Neural cell (in vitro differentiated cells): ENCODE measurements at regions not wholly inside any gene's neighbourhood (a gene's known extent, or its start where the extent isn't known, plus 50 kb on each side); places are given as distances from the start of the nearest gene placed in this dataset.

Experiments
- EP300 ChIP-seq: fragments of 450-650 bp; conservative IDR thresholded peaks from 2 replicates; pipeline ENCODE4 v1.6.1; 2014; ENCODE audit warnings: antibody characterized with exemption, mild to moderate bottlenecking, moderate library complexity; ENCODE audit not compliant: poor library complexity, severe bottlenecking
- EZH2 ChIP-seq: fragments of 200-600, 300-800 bp; shearing (Covaris generic), sonication (generic); IDR thresholded peaks from 2 replicates; pipeline ENCODE4 v1.6.1; 2014; ENCODE audit warnings: antibody characterized with exemption, low read length, borderline replicate concordance, mild to moderate bottlenecking; ENCODE audit not compliant: insufficient read depth, poor library complexity, severe bottlenecking
- MXI1 ChIP-seq: fragments of 450-650 bp; conservative IDR thresholded peaks from 2 replicates; pipeline ENCODE4 v1.6.1; 2014; ENCODE audit warnings: antibody characterized with exemption, mild to moderate bottlenecking; ENCODE audit not compliant: poor library complexity, severe bottlenecking
- POLR2AphosphoS5 ChIP-seq: IDR thresholded peaks from 2 replicates; pipeline ENCODE4 v1.6.1; 2012
- RAD21 ChIP-seq: fragments of 450-650 bp; conservative IDR thresholded peaks from 2 replicates; pipeline ENCODE4 v1.6.1; 2014; ENCODE audit warnings: antibody characterized with exemption, mild to moderate bottlenecking, moderate library complexity
- SMC3 ChIP-seq: fragments of 450-650 bp; conservative IDR thresholded peaks from 2 replicates; pipeline ENCODE4 v1.6.1; 2014; ENCODE audit warnings: antibody characterized with exemption, mild to moderate bottlenecking, moderate library complexity; ENCODE audit not compliant: poor library complexity
- TAF1 ChIP-seq: IDR thresholded peaks from 2 replicates; pipeline ENCODE4 v1.6.1; 2012; ENCODE audit warnings: low read depth
- TF ChIP-seq, protein P1 (sequence below): fragments of 450-650 bp; IDR thresholded peaks from 2 replicates; pipeline ENCODE4 v1.5.1; 2014; ENCODE audit warnings: antibody characterized with exemption, mild to moderate bottlenecking, moderate library complexity; ENCODE audit not compliant: poor library complexity, severe bottlenecking
- TF ChIP-seq, protein P2 (sequence below): IDR thresholded peaks from 2 replicates; pipeline ENCODE4 v1.6.1; 2012; ENCODE audit warnings: borderline replicate concordance

DNA sequence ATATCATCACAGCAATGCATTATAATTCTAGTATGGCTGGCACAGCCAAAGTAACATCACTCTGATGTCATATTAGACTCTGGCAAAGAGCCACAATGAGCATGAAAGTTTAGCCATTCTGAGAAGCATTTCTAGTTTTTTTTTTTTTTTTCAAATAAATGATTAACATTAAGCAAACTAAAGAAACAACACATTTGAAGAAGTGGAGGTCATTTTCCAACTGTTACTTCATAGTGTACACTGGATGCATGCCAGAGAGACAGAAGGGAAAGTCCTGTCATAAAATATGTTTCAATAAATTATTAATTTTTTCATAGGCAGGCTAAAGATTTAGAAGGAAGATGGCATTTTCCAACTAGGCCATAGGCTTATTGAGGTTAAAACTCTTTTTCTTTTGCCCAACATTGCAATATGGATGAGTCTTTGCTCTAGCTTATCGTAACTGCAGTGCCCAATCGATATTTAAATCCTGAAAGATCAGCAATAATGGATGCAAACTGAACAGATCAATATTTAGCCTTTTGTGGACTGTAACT lies 1630.4 kb upstream of the ACVR2A start:
- TF ChIP-seq, protein P1, sequence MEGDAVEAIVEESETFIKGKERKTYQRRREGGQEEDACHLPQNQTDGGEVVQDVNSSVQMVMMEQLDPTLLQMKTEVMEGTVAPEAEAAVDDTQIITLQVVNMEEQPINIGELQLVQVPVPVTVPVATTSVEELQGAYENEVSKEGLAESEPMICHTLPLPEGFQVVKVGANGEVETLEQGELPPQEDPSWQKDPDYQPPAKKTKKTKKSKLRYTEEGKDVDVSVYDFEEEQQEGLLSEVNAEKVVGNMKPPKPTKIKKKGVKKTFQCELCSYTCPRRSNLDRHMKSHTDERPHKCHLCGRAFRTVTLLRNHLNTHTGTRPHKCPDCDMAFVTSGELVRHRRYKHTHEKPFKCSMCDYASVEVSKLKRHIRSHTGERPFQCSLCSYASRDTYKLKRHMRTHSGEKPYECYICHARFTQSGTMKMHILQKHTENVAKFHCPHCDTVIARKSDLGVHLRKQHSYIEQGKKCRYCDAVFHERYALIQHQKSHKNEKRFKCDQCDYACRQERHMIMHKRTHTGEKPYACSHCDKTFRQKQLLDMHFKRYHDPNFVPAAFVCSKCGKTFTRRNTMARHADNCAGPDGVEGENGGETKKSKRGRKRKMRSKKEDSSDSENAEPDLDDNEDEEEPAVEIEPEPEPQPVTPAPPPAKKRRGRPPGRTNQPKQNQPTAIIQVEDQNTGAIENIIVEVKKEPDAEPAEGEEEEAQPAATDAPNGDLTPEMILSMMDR: no peak
- TF ChIP-seq, protein P2, sequence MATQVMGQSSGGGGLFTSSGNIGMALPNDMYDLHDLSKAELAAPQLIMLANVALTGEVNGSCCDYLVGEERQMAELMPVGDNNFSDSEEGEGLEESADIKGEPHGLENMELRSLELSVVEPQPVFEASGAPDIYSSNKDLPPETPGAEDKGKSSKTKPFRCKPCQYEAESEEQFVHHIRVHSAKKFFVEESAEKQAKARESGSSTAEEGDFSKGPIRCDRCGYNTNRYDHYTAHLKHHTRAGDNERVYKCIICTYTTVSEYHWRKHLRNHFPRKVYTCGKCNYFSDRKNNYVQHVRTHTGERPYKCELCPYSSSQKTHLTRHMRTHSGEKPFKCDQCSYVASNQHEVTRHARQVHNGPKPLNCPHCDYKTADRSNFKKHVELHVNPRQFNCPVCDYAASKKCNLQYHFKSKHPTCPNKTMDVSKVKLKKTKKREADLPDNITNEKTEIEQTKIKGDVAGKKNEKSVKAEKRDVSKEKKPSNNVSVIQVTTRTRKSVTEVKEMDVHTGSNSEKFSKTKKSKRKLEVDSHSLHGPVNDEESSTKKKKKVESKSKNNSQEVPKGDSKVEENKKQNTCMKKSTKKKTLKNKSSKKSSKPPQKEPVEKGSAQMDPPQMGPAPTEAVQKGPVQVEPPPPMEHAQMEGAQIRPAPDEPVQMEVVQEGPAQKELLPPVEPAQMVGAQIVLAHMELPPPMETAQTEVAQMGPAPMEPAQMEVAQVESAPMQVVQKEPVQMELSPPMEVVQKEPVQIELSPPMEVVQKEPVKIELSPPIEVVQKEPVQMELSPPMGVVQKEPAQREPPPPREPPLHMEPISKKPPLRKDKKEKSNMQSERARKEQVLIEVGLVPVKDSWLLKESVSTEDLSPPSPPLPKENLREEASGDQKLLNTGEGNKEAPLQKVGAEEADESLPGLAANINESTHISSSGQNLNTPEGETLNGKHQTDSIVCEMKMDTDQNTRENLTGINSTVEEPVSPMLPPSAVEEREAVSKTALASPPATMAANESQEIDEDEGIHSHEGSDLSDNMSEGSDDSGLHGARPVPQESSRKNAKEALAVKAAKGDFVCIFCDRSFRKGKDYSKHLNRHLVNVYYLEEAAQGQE: no peak
- TF ChIP-seq EP300: no peak
- no peak for TF ChIP-seq EZH2
- TF ChIP-seq TAF1: no peak
- TF ChIP-seq MXI1: no peak
- TF ChIP-seq POLR2AphosphoS5: no peak
- no peak for TF ChIP-seq RAD21
- no peak for TF ChIP-seq SMC3
